GM18498 (cell line): ENCODE measurements at regions not wholly inside any gene's neighbourhood (a gene's known extent, or its start where the extent isn't known, plus 50 kb on each side); places are given as distances from the start of the nearest gene placed in this dataset.
A peak's percentile ranks its signal among the peaks of the same experiment; 100 is the strongest.

Experiments
- ATAC-seq: cut with Tn5 transposase; IDR thresholded peaks from one replicate; pipeline ENCODE4 v1.9.1; 2021; ENCODE audit warnings: mild to moderate bottlenecking, moderate library complexity; ENCODE audit not compliant: unreplicated experiment

DNA sequence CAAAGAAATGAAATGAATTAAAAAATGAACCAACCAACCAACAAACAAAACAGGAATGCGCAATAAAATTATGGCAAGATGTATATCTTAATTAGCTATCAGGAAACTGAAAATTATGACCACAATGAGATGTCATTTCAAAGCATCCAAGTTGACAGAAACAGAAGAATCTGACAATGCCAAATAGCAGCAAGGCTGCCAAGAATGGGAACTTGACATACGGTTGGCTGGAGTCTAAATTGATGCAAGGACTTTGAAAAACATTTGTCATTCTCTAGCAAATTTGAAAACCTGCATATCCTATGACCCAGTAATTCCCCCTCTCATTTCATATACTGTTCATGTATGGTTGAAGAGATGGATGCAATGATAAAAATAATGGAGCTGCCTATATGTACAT, 1262.6 kb downstream of the TBC1D22A start:
- ATAC-seq: no peak

DNA sequence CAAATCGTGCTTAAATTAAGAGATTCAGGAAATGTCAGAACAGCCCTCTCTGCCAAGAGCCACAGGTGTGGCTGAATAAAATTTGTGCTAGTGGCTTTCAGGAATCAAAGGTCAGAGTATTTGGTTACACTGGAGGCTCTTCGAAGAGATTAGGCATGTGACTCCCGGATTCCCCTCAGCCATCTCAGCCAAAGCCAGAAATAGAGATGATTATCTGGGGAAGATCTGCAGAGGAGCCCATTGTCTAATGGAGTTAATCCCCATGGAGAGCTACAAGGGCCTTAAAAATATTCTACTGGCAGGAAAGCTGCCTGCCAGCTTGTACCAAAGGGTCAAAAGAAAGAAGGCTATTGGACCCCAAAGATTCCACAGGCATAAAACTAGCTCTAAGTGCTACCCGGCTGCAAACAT, 1259.5 kb downstream of the TBC1D22A start:
- ATAC-seq: no peak

DNA sequence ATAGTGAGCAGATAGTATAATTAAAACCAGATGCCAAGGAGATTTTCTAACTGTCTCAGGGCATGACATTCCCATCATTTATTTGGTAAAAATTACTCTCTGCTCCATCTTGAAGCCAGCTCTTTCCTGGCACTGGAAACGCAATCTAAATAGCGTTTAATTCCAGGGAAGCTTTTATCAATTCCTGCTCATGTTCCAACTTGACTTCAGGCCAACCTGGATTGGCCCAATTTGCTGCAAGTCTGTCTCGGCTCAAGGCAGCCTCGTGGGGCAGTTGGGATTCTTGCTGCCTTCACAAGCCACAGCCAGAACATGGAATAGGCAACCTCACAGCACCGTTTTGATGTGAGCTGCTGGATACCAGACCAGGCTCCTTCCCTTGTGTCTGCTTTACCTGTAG, 1255.9 kb downstream of the TBC1D22A start:
- ATAC-seq: no peak

DNA sequence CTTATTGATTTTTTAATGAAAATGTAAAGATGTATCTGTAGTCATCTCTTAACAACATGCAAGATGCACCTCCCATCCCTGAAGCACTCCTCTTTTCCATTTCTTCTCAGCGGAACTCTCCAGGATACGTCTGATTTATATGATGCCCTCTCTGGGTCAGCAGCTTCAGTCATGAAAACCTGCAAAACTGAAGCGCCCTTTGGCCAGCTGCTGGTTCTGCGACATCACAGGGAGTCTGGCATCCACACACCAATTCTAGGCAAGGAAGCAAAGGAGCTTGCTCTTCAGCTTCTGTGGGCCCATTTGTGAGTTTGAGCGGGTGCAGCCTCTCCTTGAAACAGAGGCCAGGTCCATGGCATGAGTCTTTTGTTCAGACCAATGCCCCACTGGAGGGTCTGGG, 1253.3 kb downstream of the TBC1D22A start:
- no peak for ATAC-seq

DNA sequence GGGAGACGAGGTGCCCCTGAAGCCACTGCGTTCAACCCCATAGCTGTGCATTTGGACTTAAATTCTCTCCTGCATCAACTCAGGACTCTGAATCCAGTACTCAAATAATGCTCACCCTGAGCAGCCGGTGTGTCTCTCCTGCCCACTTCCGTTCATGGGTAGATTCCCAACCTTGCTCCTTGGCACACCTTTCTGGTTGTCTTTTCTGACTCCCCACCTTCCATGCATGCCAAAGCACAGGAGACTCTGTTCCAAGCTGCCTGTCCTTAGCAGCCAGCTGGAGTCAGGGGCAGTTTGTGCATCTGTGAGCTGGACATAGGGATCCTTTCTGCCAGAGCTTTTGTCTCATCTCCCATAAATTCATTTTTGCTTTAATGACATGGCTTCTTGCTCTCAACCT, 1242.5 kb downstream of the TBC1D22A start:
- ATAC-seq: no peak

DNA sequence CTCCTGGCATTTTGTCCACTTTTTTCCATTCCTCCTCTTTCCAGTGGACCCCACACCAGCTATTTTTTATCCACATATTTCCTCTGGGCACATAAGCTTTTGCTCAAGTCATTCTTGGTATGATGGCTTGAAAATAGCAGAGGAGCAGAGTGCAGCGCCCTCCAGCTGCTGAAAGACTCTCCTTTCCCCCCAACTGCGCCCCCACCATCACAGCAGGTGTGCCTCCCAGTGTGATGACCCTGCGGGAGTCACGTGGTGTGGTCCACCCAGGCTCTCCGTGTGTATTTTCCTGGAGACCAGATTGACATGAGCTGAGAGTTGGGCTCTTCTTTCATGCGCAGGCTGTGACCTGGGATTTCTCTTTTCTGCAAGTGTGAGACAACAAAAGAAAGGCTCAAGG, 1241.6 kb downstream of the TBC1D22A start:
- no peak for ATAC-seq

- no peak for ATAC-seq
Measured at GRCh38 chr22:48001101-48001500, 1238.7 kb downstream of the TBC1D22A start.

DNA sequence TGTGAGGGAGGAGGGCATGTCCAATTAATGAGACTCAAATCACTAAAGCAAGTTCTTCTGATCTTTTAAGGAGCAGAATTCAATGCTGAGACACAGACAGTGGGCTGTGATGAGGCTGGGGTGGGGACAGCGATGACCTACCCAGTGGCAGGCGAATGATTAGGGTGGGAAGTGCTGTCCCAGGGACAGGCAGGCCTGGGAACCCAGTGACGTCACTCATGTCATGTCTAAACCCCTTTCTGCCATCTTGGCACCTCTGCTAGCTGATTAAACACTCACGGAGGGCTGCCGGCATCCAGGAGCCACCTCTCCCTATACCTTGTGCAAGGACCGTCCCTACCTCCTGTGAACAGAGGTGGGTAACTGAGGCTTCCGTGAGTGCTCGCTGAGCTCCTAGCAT, 1235.2 kb downstream of the TBC1D22A start:
- no peak for ATAC-seq

GRCh38 chr22:47997052-47997590, 1234.7 kb downstream of the TBC1D22A start:
- no peak for ATAC-seq

GRCh38 chr22:47996446-47996857, 1234.0 kb downstream of the TBC1D22A start:
- ATAC-seq: peak; percentile 60

GRCh38 chr22:47995718-47996117, 1233.3 kb downstream of the TBC1D22A start:
- no peak for ATAC-seq

DNA sequence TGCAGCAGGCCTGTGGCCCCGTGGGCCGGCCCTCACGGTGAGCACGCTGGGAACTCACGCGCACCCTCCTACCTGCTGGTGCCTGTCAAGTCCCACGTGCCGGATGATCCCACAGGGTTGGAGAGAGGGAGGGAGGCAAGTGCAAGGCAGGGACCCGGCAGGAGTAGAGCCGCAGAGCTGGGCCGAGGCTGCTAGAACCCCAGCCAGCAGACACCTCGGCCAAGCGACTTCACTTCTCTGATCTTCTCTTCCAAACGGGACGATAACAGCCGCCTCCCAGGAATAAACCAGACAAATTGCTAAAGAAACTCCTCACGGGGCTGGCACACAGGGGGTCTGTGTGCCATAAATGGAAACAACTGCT, 1232.8 kb downstream of the TBC1D22A start:
- ATAC-seq: no peak

DNA sequence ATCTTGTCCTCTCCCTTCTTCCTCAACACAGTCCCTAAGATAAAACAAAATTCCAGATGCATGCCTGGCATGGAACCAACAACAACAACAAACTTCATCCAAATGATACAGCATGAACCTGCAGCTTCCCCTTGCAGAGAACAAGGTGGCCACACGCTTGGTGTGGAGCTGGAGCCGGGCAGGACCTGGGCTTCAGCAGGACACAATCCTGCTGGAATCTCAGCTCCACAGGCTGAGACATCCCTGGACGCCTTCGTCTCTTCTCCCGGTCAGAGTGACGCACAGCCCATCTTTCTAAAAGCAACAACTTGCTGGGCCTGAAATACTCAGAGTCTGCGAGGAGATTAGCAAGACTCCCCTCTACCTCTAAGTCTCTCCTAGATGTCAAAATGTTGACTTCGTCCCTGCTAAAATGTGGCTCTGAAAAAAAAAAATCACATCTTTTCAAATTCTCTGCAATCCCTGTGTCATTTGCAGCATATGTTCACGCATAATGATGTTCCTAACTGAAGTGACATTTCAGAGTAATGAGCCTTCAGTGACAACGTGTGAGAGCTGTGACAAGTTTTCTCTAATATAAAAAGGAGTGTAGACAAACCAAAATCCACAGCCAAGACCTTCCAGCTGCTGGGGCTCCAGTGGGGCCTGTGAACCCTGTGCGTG, 1232.3 kb downstream of the TBC1D22A start:
- no peak for ATAC-seq

GRCh38 chr22:47994045-47994444, 1231.6 kb downstream of the TBC1D22A start:
- ATAC-seq: no peak

GRCh38 chr22:47990481-47990880, 1228.0 kb downstream of the TBC1D22A start:
- no peak for ATAC-seq

DNA sequence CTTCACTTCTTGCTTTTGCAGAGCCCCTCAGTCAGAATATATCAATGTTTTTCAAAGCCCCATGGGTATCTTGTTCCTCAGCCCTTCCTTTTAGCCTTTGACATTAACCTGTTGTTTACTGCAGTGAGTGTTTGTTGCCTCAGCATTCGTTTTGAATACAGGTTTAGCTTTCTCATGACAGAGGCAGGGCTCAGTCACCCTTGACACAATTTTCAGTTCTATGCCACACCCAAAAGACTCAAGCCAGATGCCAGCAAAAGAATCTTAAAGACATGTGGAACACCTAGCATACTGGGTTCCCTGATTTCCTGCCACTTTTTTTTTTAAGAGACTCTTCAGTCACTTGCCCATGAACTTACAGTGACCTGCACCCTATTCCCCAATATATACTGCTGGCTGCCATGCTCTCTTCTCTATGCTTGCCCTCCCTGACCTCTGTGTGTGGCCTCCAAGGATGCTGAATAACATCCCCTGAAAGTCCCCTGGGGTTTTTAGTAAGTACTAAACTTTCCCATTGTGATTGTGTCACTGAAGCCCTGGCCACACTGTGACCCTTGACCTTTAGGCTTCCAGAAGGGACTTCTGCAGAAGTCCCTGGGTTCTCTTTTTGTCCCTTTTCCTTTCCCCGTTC, 1225.5 kb downstream of the TBC1D22A start:
- ATAC-seq: no peak

DNA sequence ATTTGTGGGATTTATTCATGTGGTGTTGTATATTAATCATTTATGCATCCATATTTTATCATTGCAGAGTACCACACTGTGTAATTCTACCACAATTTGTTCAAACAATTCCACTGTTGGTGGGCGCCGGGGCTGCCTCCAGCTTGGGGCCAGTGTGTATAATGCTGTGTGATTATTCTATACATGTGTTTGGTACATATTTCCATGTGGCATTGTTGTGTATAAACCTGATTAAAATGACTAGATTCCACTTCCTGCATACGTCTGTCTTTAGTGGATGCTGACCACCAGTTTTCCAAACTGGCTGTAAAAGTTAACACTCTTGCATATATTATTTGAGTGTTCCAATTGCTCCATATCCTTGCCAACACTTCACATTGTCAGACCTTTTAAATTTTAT, 1213.8 kb downstream of the TBC1D22A start:
- no peak for ATAC-seq

- ATAC-seq: no peak
Measured at GRCh38 chr22:47967831-47968230, 1205.4 kb downstream of the TBC1D22A start.

GRCh38 chr22:47966316-47966715, 1203.9 kb downstream of the TBC1D22A start:
- no peak for ATAC-seq

DNA sequence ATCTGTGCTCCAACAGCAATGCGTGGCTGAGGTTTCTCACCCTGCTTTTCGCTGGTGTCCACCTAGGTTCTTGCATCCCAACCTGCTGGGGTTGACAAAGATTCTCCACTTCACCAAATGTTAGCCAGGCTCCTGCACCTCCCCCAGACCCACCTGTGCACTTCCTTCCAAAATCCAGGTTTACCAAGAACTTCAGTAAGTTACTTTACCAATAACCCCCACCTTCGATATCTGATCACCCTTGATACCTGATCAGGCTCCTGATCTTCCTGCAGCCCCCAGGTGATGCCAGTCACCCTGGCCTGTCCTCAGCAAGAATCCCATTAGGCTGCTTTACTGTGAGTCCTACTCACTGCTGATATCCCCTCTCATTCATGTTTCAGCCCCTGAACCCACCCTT, 1203.4 kb downstream of the TBC1D22A start:
- ATAC-seq: no peak

DNA sequence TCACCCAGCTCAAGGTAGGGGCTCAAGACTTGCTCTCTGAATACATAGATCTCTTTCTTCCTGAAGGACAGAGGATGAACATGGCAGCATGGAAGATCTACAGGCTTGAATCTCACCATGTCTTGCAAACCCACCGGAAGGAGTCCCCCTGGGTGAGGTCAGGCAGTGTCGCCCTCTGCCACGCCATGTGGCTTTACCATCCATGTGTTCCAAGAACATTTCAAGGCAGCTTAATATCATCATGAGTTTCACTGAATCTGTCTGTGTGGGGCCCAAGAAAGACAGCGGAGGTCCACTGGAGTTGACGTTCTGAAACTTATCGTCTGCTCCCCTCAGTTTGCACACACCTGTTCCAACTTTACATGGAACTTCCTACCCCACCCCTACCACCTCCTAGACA, 1202.6 kb downstream of the TBC1D22A start:
- no peak for ATAC-seq

DNA sequence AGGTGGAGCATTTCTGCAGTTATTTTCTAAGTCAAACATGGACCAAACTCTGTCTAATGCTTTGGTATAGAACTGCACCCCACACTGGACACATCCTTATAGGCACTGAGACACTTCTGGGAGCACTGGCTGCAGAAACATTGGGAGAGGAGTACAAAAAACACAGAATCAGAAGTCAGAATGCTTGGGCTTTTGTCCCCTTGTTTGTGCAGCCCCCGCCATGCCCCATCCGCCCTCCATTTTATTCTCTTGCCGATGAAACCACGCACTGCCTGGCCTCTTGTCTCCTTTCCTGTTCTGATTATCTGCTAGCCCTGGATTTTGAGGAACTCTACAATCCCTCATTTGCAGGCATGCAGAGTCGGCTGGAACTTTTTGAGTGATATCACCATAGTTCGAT, 1201.2 kb downstream of the TBC1D22A start:
- ATAC-seq: no peak

- no peak for ATAC-seq
Measured at GRCh38 chr22:47957649-47958048, 1195.2 kb downstream of the TBC1D22A start.
